NOMO-1 (cell line): ENCODE measurements at regions not wholly inside any gene's neighbourhood (a gene's known extent, or its start where the extent isn't known, plus 50 kb on each side); places are given as distances from the start of the nearest gene placed in this dataset.
"Not testable (repeated sequence)": the region's sequence is repeated elsewhere in the genome, so short reads cannot be mapped to it uniquely, and the experiment has no call there.

Experiments
- DNase-seq, 2 experiments: peaks; one replicate each; lab custom pipeline; 2025; ENCODE audit not compliant: unreplicated experiment in 2 of 2; lab: John Stamatoyannopoulos, UW

GRCh38 chr5:54404568-54404967, 50.9 kb upstream of the HSPB3 start:
- DNase-seq: peak; percentile 31 to 73

- no peak for DNase-seq
Observed at GRCh38 chr5:54403885-54404416, 51.5 kb upstream of the HSPB3 start.

- DNase-seq: no peak
Observed at GRCh38 chr5:54403121-54403520, 52.4 kb upstream of the HSPB3 start.

- DNase-seq: peak in 1 of 2 experiments; percentile 20
Observed at GRCh38 chr5:54401515-54401914, 54.0 kb upstream of the HSPB3 start.

- DNase-seq: no peak
Observed at GRCh38 chr5:54398191-54398590, 57.3 kb upstream of the HSPB3 start.

GRCh38 chr5:54397420-54397819, 58.1 kb upstream of the HSPB3 start:
- DNase-seq: no peak

- DNase-seq: not testable (repeated sequence)
Observed at GRCh38 chr5:54393007-54393406, 62.5 kb upstream of the HSPB3 start.

GRCh38 chr5:54390539-54391031, 64.9 kb upstream of the HSPB3 start:
- no peak for DNase-seq

- no peak for DNase-seq
Observed at GRCh38 chr5:54390015-54390414, 65.5 kb upstream of the HSPB3 start.

- not testable (repeated sequence) for DNase-seq
Observed at GRCh38 chr5:54389399-54389798, 66.1 kb upstream of the HSPB3 start.

GRCh38 chr5:54388811-54389210, 66.7 kb upstream of the HSPB3 start:
- no peak for DNase-seq

- no peak for DNase-seq
Observed at GRCh38 chr5:54388409-54388808, 67.1 kb upstream of the HSPB3 start.

GRCh38 chr5:54387659-54388232, 67.8 kb upstream of the HSPB3 start:
- no peak for DNase-seq

- no peak for DNase-seq
Observed at GRCh38 chr5:54387031-54387430, 68.5 kb upstream of the HSPB3 start.

- DNase-seq: no peak
Observed at GRCh38 chr5:54385994-54386393, 69.5 kb upstream of the HSPB3 start.

GRCh38 chr5:54384356-54384933, 71.1 kb upstream of the HSPB3 start:
- no peak for DNase-seq

GRCh38 chr5:54383941-54384340, 71.6 kb upstream of the HSPB3 start:
- no peak for DNase-seq

- DNase-seq: peak in 1 of 2 experiments; percentile 27
Observed at GRCh38 chr5:54383225-54383901, 72.1 kb upstream of the HSPB3 start.

GRCh38 chr5:54381319-54381718, 70.9 kb upstream of the ARL15 start:
- not testable (repeated sequence) for DNase-seq

GRCh38 chr5:54379590-54379989, 69.2 kb upstream of the ARL15 start:
- no peak for DNase-seq

GRCh38 chr5:54378707-54379106, 68.3 kb upstream of the ARL15 start:
- DNase-seq: no peak

GRCh38 chr5:54377339-54377738, 67.0 kb upstream of the ARL15 start:
- not testable (repeated sequence) for DNase-seq
